GM19455 (cell line): ENCODE measurements at regions not wholly inside any gene's neighbourhood (a gene's known extent, or its start where the extent isn't known, plus 50 kb on each side); places are given as distances from the start of the nearest gene placed in this dataset.
"Not testable (repeated sequence)": the region's sequence is repeated elsewhere in the genome, so short reads cannot be mapped to it uniquely, and the experiment has no call there.

ENCODE experiments used
- ATAC-seq: cut with Tn5 transposase; IDR thresholded peaks from one replicate; pipeline ENCODE4 v1.9.1; 2021; ENCODE audit not compliant: unreplicated experiment

GRCh38 chr15:77881950-77882349 lies 195.6 kb downstream of the TBC1D2B start:
- no peak for ATAC-seq

GRCh38 chr15:77881535-77881934 lies 196.0 kb downstream of the TBC1D2B start:
- not testable (repeated sequence) for ATAC-seq

- ATAC-seq: not testable (repeated sequence)
Observed at GRCh38 chr15:77879466-77879865, 198.0 kb downstream of the TBC1D2B start.

DNA sequence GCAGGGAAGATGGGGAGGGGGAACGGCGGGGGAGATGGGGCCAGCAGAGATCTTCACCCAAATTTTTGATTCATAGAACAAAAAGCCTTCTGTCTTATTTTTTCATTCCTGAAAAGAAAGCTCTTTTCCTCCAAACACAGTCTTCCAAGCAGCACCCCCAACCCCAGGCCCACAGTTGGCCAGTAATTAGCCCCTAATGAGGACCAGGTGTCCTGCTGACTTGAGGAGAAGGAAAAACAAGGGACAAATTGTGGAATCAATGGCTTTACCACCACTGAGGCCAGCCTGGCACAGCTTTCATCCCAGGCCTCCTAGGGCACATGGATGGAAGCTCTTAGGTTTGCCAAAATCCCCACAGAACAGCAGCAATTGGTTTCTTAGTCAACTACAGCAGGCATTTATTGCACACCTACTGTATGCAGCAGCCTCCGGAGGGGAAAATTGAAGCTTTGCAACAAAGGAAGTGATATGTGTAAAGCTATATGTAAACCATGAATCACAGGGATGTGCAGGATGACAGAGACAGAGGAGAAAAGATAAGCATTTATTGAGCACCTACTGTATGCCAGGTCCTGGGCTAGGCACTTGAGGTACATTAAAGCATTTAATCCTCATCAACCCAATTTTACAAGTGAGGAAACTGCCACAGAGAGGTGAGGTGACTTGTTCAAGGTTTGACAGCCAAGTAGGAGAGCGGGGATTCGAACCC lies 199.5 kb downstream of the TBC1D2B start:
- no peak for ATAC-seq

- ATAC-seq: not testable (repeated sequence)
Observed at GRCh38 chr15:77876107-77876820, 201.2 kb downstream of the TBC1D2B start.

DNA sequence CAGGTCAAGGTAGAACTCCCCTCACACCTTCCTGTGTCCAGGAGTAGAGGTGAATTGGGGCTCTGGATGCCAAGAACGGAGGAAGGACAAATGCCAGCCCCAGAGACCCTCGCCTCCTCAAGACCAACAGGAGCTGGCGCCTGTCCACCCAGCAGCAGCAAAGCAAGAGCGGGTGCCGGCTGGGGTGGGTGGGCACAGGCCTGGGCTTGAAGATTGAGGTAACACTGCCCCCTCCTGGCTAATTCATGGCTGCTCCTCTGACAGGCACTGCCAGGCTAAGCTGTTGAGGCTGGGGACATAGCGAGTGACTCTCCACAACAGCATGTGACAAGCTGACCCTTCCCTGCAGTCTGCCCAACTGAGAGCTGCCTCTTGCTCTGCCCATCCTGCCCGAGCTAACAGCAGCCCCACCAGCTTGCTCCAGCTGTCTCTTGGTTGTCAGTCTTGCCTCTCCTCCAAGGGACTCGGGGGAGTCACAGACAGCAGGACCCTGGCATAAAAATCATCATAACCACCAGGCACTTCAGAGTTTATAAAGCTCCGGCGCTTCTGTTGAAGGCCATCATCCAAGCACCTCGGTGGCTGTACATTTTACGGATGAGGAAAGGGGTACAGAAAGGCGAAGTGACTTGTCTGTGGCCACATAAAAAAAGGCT lies 202.3 kb downstream of the TBC1D2B start:
- not testable (repeated sequence) for ATAC-seq

DNA sequence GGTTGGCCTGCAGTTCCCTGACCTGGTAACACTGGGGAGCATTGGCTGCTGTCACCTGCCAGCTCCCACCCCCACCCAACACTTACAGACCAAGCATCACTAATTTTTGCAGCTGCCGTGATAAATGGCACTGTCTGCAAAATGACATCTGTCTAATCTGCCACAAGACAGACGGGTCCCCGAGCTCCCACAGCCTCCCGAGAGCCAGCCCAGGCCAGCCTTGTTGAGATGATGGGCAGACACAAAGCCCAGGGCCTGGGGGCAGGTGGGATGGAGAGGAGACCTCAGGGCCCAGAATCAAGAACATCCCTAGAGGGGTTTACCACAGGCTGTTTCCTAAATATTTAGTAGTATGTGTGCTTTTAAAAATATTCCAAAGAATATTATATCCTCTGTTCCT lies 203.4 kb downstream of the TBC1D2B start:
- ATAC-seq: no peak

DNA sequence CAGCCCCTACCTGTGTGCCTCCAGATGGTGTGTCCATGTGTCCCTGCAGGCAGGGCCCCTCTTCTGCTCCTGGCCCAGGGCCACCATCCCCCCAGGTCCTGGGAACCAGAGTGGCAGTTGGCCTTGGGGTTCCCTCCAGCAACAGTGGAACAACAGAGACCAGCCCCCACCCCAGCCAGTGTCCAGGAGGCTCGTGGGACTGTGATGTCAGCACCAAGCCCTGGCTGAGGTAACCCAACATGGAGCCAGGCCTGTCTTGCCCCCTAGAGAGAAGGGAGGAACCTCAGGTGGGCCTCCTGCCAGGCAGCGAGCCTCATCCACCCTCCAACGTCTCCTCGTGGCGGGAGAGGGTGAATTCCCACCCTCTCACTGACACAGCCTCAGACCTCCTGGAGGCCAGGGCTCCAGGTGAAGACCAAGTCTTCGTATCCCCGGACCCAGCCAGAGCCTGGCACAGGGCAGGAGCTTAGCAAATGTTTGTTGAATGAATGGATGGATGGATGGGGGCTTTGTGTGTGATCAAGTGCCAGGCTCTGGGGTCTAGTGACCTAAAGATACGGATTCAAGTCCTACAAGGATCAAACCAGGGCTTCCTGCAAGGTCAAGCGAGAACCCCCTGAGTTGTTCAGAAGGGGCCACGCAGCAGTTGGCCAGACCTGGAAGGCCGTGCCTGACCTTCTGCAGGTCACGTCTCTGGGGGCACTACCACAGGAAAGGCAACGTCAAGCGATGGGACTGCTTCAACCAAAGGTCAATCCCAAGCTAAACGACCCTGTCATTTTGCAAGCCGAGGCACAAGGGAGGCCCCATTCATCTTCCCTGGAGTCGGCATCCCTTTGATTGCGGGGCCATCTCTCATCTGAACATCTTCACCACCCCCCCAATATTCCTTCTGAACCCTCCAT lies 204.7 kb downstream of the TBC1D2B start:
- not testable (repeated sequence) for ATAC-seq

- no peak for ATAC-seq
Observed at GRCh38 chr15:77871852-77872371, 205.6 kb downstream of the TBC1D2B start.

DNA sequence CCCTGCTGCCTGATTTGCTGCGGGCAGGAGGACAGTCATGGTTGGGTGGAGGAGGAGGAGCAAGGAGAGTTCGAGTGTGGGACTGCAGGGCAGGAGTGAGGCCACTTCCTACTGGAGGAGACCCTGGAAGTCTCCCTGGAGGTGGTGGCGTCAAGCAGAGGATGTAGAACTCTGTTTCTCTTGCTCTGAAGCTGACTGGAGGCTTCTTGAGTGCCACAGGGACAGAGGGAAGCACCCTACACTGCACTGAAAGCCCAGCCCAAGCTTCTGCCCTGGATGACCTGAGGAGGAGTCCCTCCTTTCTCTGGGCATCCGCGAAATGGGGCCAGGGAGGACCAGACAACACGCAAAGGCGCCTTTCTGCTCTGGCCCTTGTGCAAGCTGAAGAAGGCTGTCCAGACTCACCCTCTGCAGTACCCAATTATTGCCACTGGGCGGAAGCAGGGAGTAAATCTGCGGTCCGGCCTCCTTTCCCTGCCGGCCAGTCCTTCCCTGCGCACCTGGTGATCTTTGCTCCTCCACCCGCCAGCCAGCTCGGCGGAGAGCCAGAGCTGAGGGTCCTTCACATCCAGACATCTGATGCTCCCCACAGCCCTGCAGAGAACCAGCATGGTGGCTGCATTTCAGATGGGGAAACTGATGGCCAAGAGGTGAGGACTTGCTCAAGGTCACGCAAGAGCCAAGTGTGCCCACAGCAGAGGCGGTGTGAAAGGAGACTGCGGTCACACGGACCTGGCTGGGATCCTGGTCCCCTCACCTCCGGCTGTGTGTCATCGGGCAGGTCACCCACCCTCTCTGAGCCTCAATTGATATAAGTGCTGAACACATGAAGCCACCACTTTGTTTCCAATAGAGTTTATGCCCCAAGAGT lies 207.1 kb downstream of the TBC1D2B start:
- peak; percentile 53 for ATAC-seq

- ATAC-seq: no peak
Observed at GRCh38 chr15:77869021-77869895, 208.3 kb downstream of the TBC1D2B start.

DNA sequence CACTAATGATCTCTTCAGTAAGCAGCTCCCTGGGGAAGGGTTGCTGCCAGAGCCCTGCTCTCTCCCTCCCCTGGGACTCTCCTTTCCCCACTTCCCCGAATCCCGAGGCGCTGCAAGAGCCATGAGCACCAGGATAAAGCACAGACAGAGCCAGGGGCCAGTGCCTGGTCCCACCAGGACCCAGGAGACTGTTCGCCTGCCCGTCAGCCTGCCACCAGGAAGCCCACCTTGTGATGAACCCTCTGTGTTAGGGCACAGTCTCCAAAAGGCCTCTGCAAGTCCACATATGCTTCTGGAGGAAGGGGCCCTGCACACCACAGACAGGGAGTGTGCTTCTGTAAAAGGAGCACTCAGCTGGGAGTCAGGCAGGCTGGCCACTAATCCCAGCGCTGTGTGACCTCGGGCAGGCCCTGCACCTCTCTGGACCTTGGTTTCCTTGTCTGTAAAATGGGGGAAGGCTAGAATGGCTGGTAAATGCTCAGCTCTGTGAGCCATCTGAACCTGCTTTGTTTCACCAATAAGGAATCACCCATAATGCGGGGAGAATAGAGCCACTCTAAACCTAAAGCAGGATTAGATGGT lies 209.4 kb downstream of the TBC1D2B start:
- not testable (repeated sequence) for ATAC-seq

- no peak for ATAC-seq
Observed at GRCh38 chr15:77867266-77868047, 210.1 kb downstream of the TBC1D2B start.

DNA sequence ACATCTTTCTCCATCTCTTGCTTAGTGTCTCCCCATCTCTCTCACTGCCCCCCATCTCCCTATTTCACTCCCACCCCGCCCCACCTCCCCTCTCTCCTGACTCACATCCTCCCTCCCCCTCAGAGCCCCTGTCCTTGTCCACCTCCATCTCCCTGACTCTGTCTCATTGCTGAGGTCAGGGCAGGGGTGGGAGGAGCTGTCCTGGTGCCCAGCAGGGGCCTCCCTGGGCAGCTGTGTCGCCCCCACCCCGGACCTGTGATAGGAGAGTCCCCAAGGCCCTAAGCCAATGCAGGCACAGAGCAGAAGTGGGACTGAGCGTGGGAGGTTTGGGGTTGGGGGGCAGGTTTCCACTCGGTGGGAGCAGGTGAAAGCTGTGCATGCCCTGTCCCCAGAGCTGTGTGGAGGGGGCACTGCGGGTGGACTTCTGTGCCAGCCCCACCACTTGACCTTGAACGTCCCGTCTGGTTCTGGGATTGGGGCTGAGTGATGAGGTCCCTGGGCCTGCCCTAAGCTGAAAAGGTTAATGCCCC lies 210.8 kb downstream of the TBC1D2B start:
- ATAC-seq: no peak

DNA sequence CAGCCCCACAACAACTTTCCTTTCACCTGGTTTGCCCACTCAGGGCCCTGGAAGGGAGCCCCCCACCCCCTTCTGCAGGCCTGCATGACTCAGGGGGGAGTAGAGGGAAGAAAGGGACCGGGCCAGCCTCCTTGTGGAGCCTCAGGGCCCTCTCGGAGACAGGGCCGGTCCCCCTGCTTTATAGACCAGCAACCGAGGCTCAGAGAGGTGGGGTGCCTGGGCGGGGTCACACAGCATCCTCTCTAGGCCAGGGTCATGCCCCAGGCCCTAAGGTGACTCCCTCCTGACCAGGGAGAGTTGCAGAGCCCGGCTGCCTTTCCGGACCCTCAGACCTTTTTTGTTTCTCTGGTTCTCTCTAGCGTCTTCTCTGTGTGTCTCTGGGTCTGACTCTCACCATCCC lies 211.3 kb downstream of the TBC1D2B start:
- no peak for ATAC-seq

GRCh38 chr15:77865701-77866100 lies 211.8 kb downstream of the TBC1D2B start:
- no peak for ATAC-seq

DNA sequence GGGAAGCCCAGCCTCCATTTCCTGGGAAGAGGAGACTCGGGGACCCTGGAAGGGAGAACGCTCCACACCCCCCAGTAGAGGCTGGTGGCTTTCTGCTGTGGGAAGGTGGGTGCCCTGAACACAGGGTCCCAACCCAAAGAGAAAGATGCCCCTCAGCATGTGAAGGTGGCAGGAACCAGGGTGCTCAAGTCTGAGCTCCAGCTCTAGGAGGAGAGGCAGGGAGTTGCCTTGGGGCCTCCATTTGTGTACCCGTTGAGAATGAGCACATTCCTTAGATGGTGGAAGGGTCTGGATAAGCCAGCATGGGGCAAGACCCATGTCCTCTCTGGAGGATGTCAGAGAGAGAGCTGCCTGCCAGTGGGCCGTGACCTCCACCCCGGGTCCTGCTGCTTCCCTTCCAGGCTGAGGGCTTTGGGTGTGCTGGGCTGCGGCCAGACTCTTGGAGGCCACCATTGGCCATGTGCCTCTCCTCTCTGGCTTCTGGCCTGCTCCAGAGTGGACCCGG lies 212.4 kb downstream of the TBC1D2B start:
- no peak for ATAC-seq
